ENCODE measurements at regions not wholly inside any gene's neighbourhood (a gene's known extent, or its start where the extent isn't known, plus 50 kb on each side); places are given as distances from the start of the nearest gene placed in this dataset.

DNA sequence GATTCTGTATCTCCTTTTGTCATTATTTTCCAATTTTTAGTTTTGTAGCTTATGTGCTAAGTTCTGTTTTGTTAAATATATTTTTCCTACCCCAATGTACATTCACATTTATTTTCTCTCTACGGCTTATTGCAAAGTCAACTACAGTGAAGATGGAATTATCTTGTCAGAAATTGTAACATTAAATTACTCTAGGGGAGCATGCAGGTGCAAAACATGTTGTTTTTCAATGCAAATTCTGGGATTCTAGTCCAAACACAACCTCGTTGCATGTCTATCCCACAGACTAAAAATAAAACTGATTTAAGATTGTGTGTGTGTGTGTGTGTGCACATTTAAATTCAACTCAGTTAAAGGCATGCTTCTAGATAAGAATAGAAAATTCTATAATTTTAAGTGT is 529.1 kb upstream of the POM121L12 start:
- TF ChIP-seq POLR2A (IDR thresholded peaks at IDR 0.05): no peak
- TF ChIP-seq, protein P1, sequence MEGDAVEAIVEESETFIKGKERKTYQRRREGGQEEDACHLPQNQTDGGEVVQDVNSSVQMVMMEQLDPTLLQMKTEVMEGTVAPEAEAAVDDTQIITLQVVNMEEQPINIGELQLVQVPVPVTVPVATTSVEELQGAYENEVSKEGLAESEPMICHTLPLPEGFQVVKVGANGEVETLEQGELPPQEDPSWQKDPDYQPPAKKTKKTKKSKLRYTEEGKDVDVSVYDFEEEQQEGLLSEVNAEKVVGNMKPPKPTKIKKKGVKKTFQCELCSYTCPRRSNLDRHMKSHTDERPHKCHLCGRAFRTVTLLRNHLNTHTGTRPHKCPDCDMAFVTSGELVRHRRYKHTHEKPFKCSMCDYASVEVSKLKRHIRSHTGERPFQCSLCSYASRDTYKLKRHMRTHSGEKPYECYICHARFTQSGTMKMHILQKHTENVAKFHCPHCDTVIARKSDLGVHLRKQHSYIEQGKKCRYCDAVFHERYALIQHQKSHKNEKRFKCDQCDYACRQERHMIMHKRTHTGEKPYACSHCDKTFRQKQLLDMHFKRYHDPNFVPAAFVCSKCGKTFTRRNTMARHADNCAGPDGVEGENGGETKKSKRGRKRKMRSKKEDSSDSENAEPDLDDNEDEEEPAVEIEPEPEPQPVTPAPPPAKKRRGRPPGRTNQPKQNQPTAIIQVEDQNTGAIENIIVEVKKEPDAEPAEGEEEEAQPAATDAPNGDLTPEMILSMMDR (IDR thresholded peaks at IDR 0.05): no peak

All from lower leg skin (tissue), 3 donors.